ENCODE measurements at regions not wholly inside any gene's neighbourhood (a gene's known extent, or its start where the extent isn't known, plus 50 kb on each side); places are given as distances from the start of the nearest gene placed in this dataset.

- TF ChIP-seq CTCF (conservative IDR thresholded peaks at IDR 0.05) (no peak), EZH2 (IDR thresholded peaks at IDR 0.05; ENCODE audit: low read depth) (no peak)
These were observed 67.1 kb upstream of the CCBE1 start for GRCh38 chr18:59764281-59764680.
